ENCODE measurements at regions not wholly inside any gene's neighbourhood (a gene's known extent, or its start where the extent isn't known, plus 50 kb on each side); places are given as distances from the start of the nearest gene placed in this dataset.

- no peak for TF ChIP-seq CTCF (conservative IDR thresholded peaks at IDR 0.05)
- Mint-ChIP-seq H3K4me1 (ENCODE audit: unreplicated experiment) (peaks cover 5% of the 10 kb centered on the region), H3K27me3 (peaks cover 6% of the 10 kb centered on the region), H3K36me3 (no peaks in the 10 kb centered on the region), H3K27ac (no peak overlapping the region), H3K4me3 (no peak overlapping the region), H3K9me3 (no peaks in the 10 kb centered on the region)
- DNase-seq (ENCODE audit: extremely low spot score, unreplicated experiment) = no peak
Measured at GRCh38 chr11:25769287-25769686, 562.6 kb upstream of the ANO3 start.

- Mint-ChIP-seq H3K4me3 (no peak overlapping the region), H3K27ac (no peak overlapping the region), H3K4me1 (ENCODE audit: unreplicated experiment) (peaks cover 13% of the 10 kb centered on the region), H3K36me3 (no peaks in the 10 kb centered on the region), H3K9me3 (no peaks in the 10 kb centered on the region), H3K27me3 (peaks cover 6% of the 10 kb centered on the region)
- DNase-seq (ENCODE audit: extremely low spot score, unreplicated experiment) = no peak
- no peak for TF ChIP-seq CTCF (conservative IDR thresholded peaks at IDR 0.05)
Measured at GRCh38 chr11:25771605-25772004, 560.3 kb upstream of the ANO3 start.

- no peak for TF ChIP-seq CTCF (conservative IDR thresholded peaks at IDR 0.05)
- H3K4me3 Mint-ChIP-seq = no peak overlapping the region
- peaks cover 6% of the 10 kb centered on the region for H3K27me3 Mint-ChIP-seq
- no peak overlapping the region for H3K27ac Mint-ChIP-seq
- DNase-seq (ENCODE audit: extremely low spot score, unreplicated experiment) = no peak
- no peaks in the 10 kb centered on the region for H3K36me3 Mint-ChIP-seq
- no peaks in the 10 kb centered on the region for H3K9me3 Mint-ChIP-seq
- peaks cover 8% of the 10 kb centered on the region for H3K4me1 Mint-ChIP-seq (ENCODE audit: unreplicated experiment)
Measured at GRCh38 chr11:25775603-25776002, 556.3 kb upstream of the ANO3 start.

GRCh38 chr11:25776238-25776637 is 555.7 kb upstream of the ANO3 start:
- peaks cover 2% of the 10 kb centered on the region for H3K27me3 Mint-ChIP-seq
- H3K36me3 Mint-ChIP-seq = no peaks in the 10 kb centered on the region

GRCh38 chr11:25777343-25777742 is 554.6 kb upstream of the ANO3 start:
- DNase-seq (ENCODE audit: extremely low spot score, unreplicated experiment) = no peak
- H3K4me1 Mint-ChIP-seq (ENCODE audit: unreplicated experiment) = peaks cover 8% of the 10 kb centered on the region
- no peaks in the 10 kb centered on the region for H3K36me3 Mint-ChIP-seq
- H3K27me3 Mint-ChIP-seq = peaks cover 2% of the 10 kb centered on the region
- H3K9me3 Mint-ChIP-seq = no peaks in the 10 kb centered on the region
- no peak for TF ChIP-seq CTCF (conservative IDR thresholded peaks at IDR 0.05)
- H3K4me3 Mint-ChIP-seq = no peak overlapping the region
- no peak overlapping the region for H3K27ac Mint-ChIP-seq

More at GRCh38 chr11:25776238-25776637, 555.7 kb upstream of the ANO3 start:
- TF ChIP-seq CTCF (conservative IDR thresholded peaks at IDR 0.05) = no peak
- DNase-seq (ENCODE audit: extremely low spot score, unreplicated experiment) = no peak
- H3K4me1 Mint-ChIP-seq (ENCODE audit: unreplicated experiment) = peaks cover 8% of the 10 kb centered on the region
- no peaks in the 10 kb centered on the region for H3K9me3 Mint-ChIP-seq
- H3K4me3 Mint-ChIP-seq = no peak overlapping the region
- H3K27ac Mint-ChIP-seq = no peak overlapping the region

GRCh38 chr11:25779033-25779432 is 552.9 kb upstream of the ANO3 start:
- H3K4me3 Mint-ChIP-seq = no peak overlapping the region
- peaks cover 2% of the 10 kb centered on the region for H3K27me3 Mint-ChIP-seq
- peaks cover 8% of the 10 kb centered on the region for H3K4me1 Mint-ChIP-seq (ENCODE audit: unreplicated experiment)
- no peaks in the 10 kb centered on the region for H3K36me3 Mint-ChIP-seq
- no peak for TF ChIP-seq CTCF (conservative IDR thresholded peaks at IDR 0.05)
- H3K9me3 Mint-ChIP-seq = no peaks in the 10 kb centered on the region
- no peak for DNase-seq (ENCODE audit: extremely low spot score, unreplicated experiment)
- H3K27ac Mint-ChIP-seq = no peak overlapping the region

Measured in type B pancreatic cell (in vitro differentiated cells).